H9 (cell line): ENCODE measurements at regions not wholly inside any gene's neighbourhood (a gene's known extent, or its start where the extent isn't known, plus 50 kb on each side); places are given as distances from the start of the nearest gene placed in this dataset.
A peak's percentile ranks its signal among the peaks of the same experiment; 100 is the strongest.

Source experiments
- DNase-seq: peaks from one replicate; pipeline ENCODE4 v3.0.0-alpha.2; 2017
- H2AFZ ChIP-seq: one replicate; pipeline ENCODE4 v1.6.1; 2013; ENCODE audit warnings: mild to moderate bottlenecking, low read length, control low read depth, moderate library complexity
- H2AK5ac ChIP-seq: 2 replicates; pipeline ENCODE4 v1.6.1; 2013; ENCODE audit warnings: low read length, control low read depth, mixed read lengths; ENCODE audit not compliant: insufficient read length
- H2BK120ac ChIP-seq: one replicate; pipeline ENCODE4 v1.6.1; 2013; ENCODE audit warnings: low read depth, mild to moderate bottlenecking, low read length, control low read depth, inconsistent platforms; ENCODE audit not compliant: poor library complexity, severe bottlenecking
- H2BK12ac ChIP-seq: 2 replicates; pipeline ENCODE4 v1.6.1; 2013; ENCODE audit warnings: low read length, control low read depth, mixed read lengths, low read depth; ENCODE audit not compliant: insufficient read length
- H2BK15ac ChIP-seq: 2 replicates; pipeline ENCODE4 v1.6.1; 2013; ENCODE audit warnings: low read depth, low read length, control low read depth
- H2BK20ac ChIP-seq: one replicate; pipeline ENCODE4 v1.6.1; 2013; ENCODE audit warnings: low read depth, mild to moderate bottlenecking, low read length, control low read depth, inconsistent platforms; ENCODE audit not compliant: poor library complexity, severe bottlenecking
- H2BK5ac ChIP-seq: 2 replicates; pipeline ENCODE4 v1.6.1; 2013; ENCODE audit warnings: low read length, control low read depth, mixed read lengths; ENCODE audit not compliant: insufficient read length
- H3K14ac ChIP-seq: 2 replicates; pipeline ENCODE4 v1.6.1; 2013; ENCODE audit warnings: low read length, control low read depth; ENCODE audit not compliant: insufficient read depth
- H3K18ac ChIP-seq: 2 replicates; pipeline ENCODE4 v1.6.1; 2013; ENCODE audit warnings: low read depth, mild to moderate bottlenecking, mixed read lengths, low read length, control low read depth; ENCODE audit not compliant: insufficient read length
- H3K23ac ChIP-seq: 2 replicates; pipeline ENCODE4 v1.6.1; 2013; ENCODE audit warnings: low read length, control low read depth, mixed read lengths, low read depth; ENCODE audit not compliant: insufficient read length
- H3K23me2 ChIP-seq: 2 replicates; pipeline ENCODE4 v1.6.1; 2013; ENCODE audit warnings: low read depth, mild to moderate bottlenecking, mixed read lengths, low read length, control low read depth; ENCODE audit not compliant: insufficient read length, poor library complexity, severe bottlenecking
- H3K27ac ChIP-seq: 2 replicates; pipeline ENCODE4 v1.5.1; 2013; ENCODE audit warnings: low read length, control low read depth, mixed read lengths, low read depth; ENCODE audit not compliant: insufficient read length
- H3K27me3 ChIP-seq: 2 replicates; pipeline ENCODE4 v1.6.1; 2013; ENCODE audit warnings: low read length, control low read depth, inconsistent platforms; ENCODE audit not compliant: insufficient read depth
- H3K4ac ChIP-seq: 2 replicates; pipeline ENCODE4 v1.6.1; 2013; ENCODE audit warnings: low read depth, mild to moderate bottlenecking, control low read depth, inconsistent platforms, low read length, moderate library complexity
- H3K4me1 ChIP-seq: 2 replicates; pipeline ENCODE4 v1.6.1; 2013; ENCODE audit warnings: low read length, control low read depth, inconsistent platforms; ENCODE audit not compliant: insufficient read depth
- H3K4me2 ChIP-seq: 2 replicates; pipeline ENCODE4 v1.6.1; 2013; ENCODE audit warnings: low read length, control low read depth, mixed read lengths; ENCODE audit not compliant: insufficient read length, insufficient read depth
- H3K56ac ChIP-seq: 2 replicates; pipeline ENCODE4 v1.6.1; 2013; ENCODE audit warnings: low read depth, mild to moderate bottlenecking, mixed read lengths, low read length, control low read depth; ENCODE audit not compliant: insufficient read length
- H3K79me1 ChIP-seq: 2 replicates; pipeline ENCODE4 v1.6.1; 2013; ENCODE audit warnings: low read depth, mild to moderate bottlenecking, moderate library complexity, low read length, control low read depth, inconsistent platforms; ENCODE audit not compliant: insufficient read depth, poor library complexity, severe bottlenecking
- H3K79me2 ChIP-seq: 2 replicates; pipeline ENCODE4 v1.6.1; 2013; ENCODE audit warnings: low read length, control low read depth, inconsistent platforms; ENCODE audit not compliant: insufficient read depth
- H3K9ac ChIP-seq: 2 replicates; pipeline ENCODE4 v1.6.1; 2013; ENCODE audit warnings: low read length, control low read depth, mixed read lengths; ENCODE audit not compliant: insufficient read length; ENCODE audit errors: extremely low read depth
- H3K9me3 ChIP-seq: one replicate; pipeline ENCODE4 v1.6.1; 2013; ENCODE audit warnings: low read depth, low read length, inconsistent platforms; ENCODE audit not compliant: control insufficient read depth
- H3T11ph ChIP-seq: one replicate; pipeline ENCODE4 v1.6.1; 2013; ENCODE audit warnings: mild to moderate bottlenecking, low read length, control low read depth, inconsistent platforms
- H4K20me1 ChIP-seq: one replicate; pipeline ENCODE4 v1.6.1; 2013; ENCODE audit not compliant: control insufficient read depth, insufficient read length, insufficient read depth
- H4K5ac ChIP-seq: 2 replicates; pipeline ENCODE4 v1.6.1; 2013; ENCODE audit warnings: low read depth, mild to moderate bottlenecking, mixed read lengths, low read length, control low read depth; ENCODE audit not compliant: insufficient read length
- H4K8ac ChIP-seq: replicated peaks from 2 replicates; pipeline ENCODE4 v1.6.1; 2013; ENCODE audit warnings: low read length, control low read depth, mixed read lengths, low read depth; ENCODE audit not compliant: insufficient read length
- H4K91ac ChIP-seq: 2 replicates; pipeline ENCODE4 v1.6.1; 2013; ENCODE audit warnings: low read depth, mild to moderate bottlenecking, moderate library complexity, mixed read lengths, low read length, control low read depth; ENCODE audit not compliant: insufficient read length
- H3K27ac Mint-ChIP-seq, 3 experiments: 2 replicates in 2 of 3; 3 replicates in 1 of 3; pipeline ENCODE4 v1.8.0; 2020 to 2021; ENCODE audit warnings: mixed read lengths in 3 of 3, mild to moderate bottlenecking in 1 of 3, moderate library complexity in 1 of 3
- H3K27me3 Mint-ChIP-seq: 2 replicates; pipeline ENCODE4 v1.8.0; 2021; ENCODE audit warnings: low read depth, mild to moderate bottlenecking, moderate library complexity, mixed read lengths
- H3K36me3 Mint-ChIP-seq, 3 experiments: 2 replicates in 2 of 3; 3 replicates in 1 of 3; pipeline ENCODE4 v1.8.0; 2020 to 2021; ENCODE audit warnings: low read depth in 3 of 3, mixed read lengths in 3 of 3; ENCODE audit not compliant: insufficient read depth in 1 of 3
- H3K4me1 Mint-ChIP-seq, 2 experiments: 2 replicates each; pipeline ENCODE4 v1.8.0; 2020; ENCODE audit warnings: mixed read lengths in 2 of 2
- H3K4me3 Mint-ChIP-seq, 2 experiments: 2 replicates in 1 of 2; 3 replicates in 1 of 2; pipeline ENCODE4 v1.8.0; 2020 to 2021; ENCODE audit warnings: mild to moderate bottlenecking in 2 of 2, mixed read lengths in 2 of 2, moderate library complexity in 1 of 2
- H3K9me3 Mint-ChIP-seq, 2 experiments: 2 replicates in 1 of 2; 3 replicates in 1 of 2; pipeline ENCODE4 v1.8.0; 2020; ENCODE audit warnings: mild to moderate bottlenecking in 2 of 2, mixed read lengths in 2 of 2, moderate library complexity in 1 of 2
- WGBS: extraction: QIAGEN DNeasy Blood & Tissue Kit; methylation state at CpG from one replicate; pipeline ENCODE4 v1.1.7; 2013; ENCODE audit warnings: missing lambda C conversion rate, low lambda C conversion rate, mixed read lengths; ENCODE audit not compliant: insufficient read length; ENCODE audit errors: extremely low coverage; 5-methylcytosine and 5-hydroxymethylcytosine counted together
- TF ChIP-seq, protein P1 (sequence below): fragments of 200-600 bp; sonication (generic); conservative IDR thresholded peaks from 3 replicates; pipeline ENCODE4 v1.8.0; 2021; ENCODE audit warnings: antibody characterized with exemption, mild to moderate bottlenecking

DNA sequence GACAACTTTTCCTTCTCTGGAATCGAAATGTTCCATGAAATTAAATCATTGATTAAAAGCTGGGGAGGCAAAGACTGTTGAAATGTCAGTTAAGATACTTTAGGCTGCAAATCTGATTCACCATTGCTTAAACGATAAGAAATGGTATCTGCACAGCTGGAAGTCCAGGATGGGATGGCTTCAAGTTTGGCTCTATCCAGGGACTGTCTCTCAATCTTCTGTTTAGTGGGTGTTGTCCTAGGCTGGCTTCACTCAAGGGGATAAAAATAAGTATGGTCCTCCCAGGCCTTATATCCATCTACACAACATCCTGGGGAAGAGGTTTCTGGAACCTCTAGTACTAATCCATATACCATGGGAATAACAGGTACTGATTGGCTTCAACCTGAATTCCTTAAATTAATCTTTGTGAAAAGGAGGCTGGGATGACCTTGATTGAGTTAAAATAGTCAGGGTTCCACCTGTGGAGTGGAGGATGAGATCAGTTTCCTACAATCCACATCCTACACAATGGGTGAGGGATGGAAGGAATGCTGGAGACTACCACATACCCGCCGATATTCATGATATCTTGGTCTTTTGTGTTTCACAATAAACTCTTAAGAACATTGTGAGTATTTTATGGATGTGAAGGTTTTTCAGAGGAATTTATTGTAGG, 156.0 kb upstream of the L3MBTL4 start:
- Mint-ChIP-seq H3K9me3 (no peaks in the 10 kb centered on the region), H3K36me3 (no peaks in the 10 kb centered on the region), H3K4me3 (no peak overlapping the region), H3K27ac (peak overlapping the region in 1 of 3 experiments; percentile 82; a peak in 1 of 7 replicates), H3K4me1 (peaks cover 32 to 68% of the 10 kb centered on the region in 2 experiments), H3K27me3 (no peaks in the 10 kb centered on the region; the same call in 1 of the 2 replicates)
- Histone ChIP-seq H2BK5ac (no peak overlapping the region), H3K4me2 (no peak overlapping the region), H3K27me3 (no peaks in the 10 kb centered on the region), H3K9me3 (no peaks in the 10 kb centered on the region), H4K8ac (no peak overlapping the region), H4K91ac (no peak overlapping the region), H2BK12ac (no peak overlapping the region), H2BK120ac (no peak overlapping the region), H3K79me2 (no peaks in the 10 kb centered on the region), H3K9ac (no peak overlapping the region), H3K4me1 (peaks cover 4% of the 10 kb centered on the region), H2BK20ac (no peak overlapping the region), H3T11ph (no peak overlapping the region), H2AFZ (no peak overlapping the region), H3K27ac (no peak overlapping the region), H3K56ac (no peak overlapping the region), H3K79me1 (no peaks in the 10 kb centered on the region), H3K4ac (no peak overlapping the region), H3K23ac (no peak overlapping the region), H3K14ac (no peak overlapping the region), H2AK5ac (no peak overlapping the region), H3K18ac (no peak overlapping the region), H2BK15ac (no peak overlapping the region), H3K23me2 (no peaks in the 10 kb centered on the region), H4K5ac (no peak overlapping the region), H4K20me1 (no peaks in the 10 kb centered on the region)
- TF ChIP-seq, protein P1, sequence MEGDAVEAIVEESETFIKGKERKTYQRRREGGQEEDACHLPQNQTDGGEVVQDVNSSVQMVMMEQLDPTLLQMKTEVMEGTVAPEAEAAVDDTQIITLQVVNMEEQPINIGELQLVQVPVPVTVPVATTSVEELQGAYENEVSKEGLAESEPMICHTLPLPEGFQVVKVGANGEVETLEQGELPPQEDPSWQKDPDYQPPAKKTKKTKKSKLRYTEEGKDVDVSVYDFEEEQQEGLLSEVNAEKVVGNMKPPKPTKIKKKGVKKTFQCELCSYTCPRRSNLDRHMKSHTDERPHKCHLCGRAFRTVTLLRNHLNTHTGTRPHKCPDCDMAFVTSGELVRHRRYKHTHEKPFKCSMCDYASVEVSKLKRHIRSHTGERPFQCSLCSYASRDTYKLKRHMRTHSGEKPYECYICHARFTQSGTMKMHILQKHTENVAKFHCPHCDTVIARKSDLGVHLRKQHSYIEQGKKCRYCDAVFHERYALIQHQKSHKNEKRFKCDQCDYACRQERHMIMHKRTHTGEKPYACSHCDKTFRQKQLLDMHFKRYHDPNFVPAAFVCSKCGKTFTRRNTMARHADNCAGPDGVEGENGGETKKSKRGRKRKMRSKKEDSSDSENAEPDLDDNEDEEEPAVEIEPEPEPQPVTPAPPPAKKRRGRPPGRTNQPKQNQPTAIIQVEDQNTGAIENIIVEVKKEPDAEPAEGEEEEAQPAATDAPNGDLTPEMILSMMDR: no peak
- DNase-seq: no peak
- WGBS: no CpG with 5 or more reads among the region's 4 CpGs
